SU-DHL-6 (cell line): ENCODE measurements at regions not wholly inside any gene's neighbourhood (a gene's known extent, or its start where the extent isn't known, plus 50 kb on each side); places are given as distances from the start of the nearest gene placed in this dataset.

Experiments used
- EZH2phosphoT487 ChIP-seq: fragments of 200-600 bp; sonication (generic), shearing (Covaris generic); conservative IDR thresholded peaks from 2 replicates; pipeline ENCODE4 v1.6.1; 2018; ENCODE audit warnings: mild to moderate bottlenecking, antibody characterized with exemption, low read length, moderate library complexity, mixed read lengths
- TF ChIP-seq, protein P1 (sequence below): fragments of 200-600 bp; sonication (generic); IDR thresholded peaks from one replicate; pipeline ENCODE4 v1.5.1; 2017; ENCODE audit warnings: antibody characterized with exemption, mild to moderate bottlenecking, low read length, moderate library complexity; ENCODE audit not compliant: insufficient read depth, poor library complexity, severe bottlenecking

DNA sequence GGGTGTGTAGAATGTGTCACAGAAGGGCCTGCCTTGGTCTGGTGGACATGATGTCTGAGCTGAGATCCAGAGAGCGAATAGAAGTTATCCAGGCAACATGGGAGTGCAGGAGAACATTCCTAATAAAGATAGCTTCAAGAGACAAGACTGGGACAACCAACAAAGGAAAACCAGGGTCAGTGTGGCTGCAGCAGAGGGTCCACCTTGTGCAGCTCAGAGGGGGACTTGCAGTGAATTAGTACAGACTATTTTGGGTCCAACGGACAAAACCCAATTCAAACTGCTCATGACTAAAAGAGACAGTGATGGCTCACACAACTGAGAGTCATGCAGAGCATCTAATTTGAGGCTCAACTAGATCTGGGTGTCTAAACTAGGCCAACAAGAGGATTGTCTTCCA, 192.1 kb downstream of the CBLN1 start:
- TF ChIP-seq, protein P1, sequence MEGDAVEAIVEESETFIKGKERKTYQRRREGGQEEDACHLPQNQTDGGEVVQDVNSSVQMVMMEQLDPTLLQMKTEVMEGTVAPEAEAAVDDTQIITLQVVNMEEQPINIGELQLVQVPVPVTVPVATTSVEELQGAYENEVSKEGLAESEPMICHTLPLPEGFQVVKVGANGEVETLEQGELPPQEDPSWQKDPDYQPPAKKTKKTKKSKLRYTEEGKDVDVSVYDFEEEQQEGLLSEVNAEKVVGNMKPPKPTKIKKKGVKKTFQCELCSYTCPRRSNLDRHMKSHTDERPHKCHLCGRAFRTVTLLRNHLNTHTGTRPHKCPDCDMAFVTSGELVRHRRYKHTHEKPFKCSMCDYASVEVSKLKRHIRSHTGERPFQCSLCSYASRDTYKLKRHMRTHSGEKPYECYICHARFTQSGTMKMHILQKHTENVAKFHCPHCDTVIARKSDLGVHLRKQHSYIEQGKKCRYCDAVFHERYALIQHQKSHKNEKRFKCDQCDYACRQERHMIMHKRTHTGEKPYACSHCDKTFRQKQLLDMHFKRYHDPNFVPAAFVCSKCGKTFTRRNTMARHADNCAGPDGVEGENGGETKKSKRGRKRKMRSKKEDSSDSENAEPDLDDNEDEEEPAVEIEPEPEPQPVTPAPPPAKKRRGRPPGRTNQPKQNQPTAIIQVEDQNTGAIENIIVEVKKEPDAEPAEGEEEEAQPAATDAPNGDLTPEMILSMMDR: no peak
- TF ChIP-seq EZH2phosphoT487: no peak
